Adrenal gland (tissue), 5 donors: ENCODE measurements at regions not wholly inside any gene's neighbourhood (a gene's known extent, or its start where the extent isn't known, plus 50 kb on each side); places are given as distances from the start of the nearest gene placed in this dataset.
A peak's percentile ranks its signal among the peaks of the same experiment; 100 is the strongest.

Source experiments
- POLR2A ChIP-seq, 2 donors: fragments of 450-650 bp; IDR thresholded peaks; one replicate each; pipeline ENCODE4 v1.6.1; 2017; ENCODE audit warnings: antibody characterized with exemption in 2 of 2, mild to moderate bottlenecking in 2 of 2, moderate library complexity in 1 of 2
- TF ChIP-seq, protein P1 (sequence below), 6 experiments: fragments of 450-650 bp in 4 of 6; fragments of 200-600 bp in 2 of 6; sonication (generic) in 1 of 6; IDR thresholded peaks; 1 replicate in 5 of 6; 2 replicates in 1 of 6; pipeline versions ENCODE4 v1.5.1 to v1.8.0; 2016 to 2021; ENCODE audit warnings: antibody characterized with exemption in 6 of 6, mild to moderate bottlenecking in 2 of 6, moderate library complexity in 1 of 6
- donor health status: DM: no; HTN: no; CAD: no.

DNA sequence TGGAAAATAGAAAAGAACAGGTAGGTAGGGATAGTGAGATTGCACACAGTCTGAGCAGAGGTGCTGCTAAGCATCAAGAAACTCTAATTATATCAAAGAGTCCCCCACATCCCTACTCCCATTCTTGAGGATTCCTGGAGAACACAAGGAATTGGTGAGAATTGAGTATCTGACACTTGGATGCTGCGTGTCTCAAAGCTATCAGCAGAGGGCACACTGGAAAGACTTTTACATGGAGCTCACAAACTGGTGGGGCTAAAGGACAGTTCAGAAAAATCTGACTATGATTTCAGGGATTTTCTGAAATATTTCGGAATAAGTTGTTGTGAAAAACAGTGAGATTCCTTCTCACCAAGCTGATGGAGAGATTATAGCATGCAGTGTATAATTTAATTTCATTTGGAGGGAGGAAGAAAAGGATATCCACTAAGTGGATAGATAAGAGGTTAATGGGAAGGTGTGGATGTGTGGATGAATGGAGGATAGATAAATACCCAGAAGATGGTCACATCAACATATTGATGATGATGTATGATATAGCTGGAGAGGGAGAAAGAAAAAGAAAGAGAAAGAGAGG, 215.4 kb upstream of the DEFB112 start:
- TF ChIP-seq, protein P1, sequence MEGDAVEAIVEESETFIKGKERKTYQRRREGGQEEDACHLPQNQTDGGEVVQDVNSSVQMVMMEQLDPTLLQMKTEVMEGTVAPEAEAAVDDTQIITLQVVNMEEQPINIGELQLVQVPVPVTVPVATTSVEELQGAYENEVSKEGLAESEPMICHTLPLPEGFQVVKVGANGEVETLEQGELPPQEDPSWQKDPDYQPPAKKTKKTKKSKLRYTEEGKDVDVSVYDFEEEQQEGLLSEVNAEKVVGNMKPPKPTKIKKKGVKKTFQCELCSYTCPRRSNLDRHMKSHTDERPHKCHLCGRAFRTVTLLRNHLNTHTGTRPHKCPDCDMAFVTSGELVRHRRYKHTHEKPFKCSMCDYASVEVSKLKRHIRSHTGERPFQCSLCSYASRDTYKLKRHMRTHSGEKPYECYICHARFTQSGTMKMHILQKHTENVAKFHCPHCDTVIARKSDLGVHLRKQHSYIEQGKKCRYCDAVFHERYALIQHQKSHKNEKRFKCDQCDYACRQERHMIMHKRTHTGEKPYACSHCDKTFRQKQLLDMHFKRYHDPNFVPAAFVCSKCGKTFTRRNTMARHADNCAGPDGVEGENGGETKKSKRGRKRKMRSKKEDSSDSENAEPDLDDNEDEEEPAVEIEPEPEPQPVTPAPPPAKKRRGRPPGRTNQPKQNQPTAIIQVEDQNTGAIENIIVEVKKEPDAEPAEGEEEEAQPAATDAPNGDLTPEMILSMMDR (IDR thresholded peaks at IDR 0.05), result peak; percentile 17 to 63 (median 54)
- TF ChIP-seq POLR2A (IDR thresholded peaks at IDR 0.05), result no peak
